Common myeloid progenitor, CD34-positive (primary cell): ENCODE measurements at regions not wholly inside any gene's neighbourhood (a gene's known extent, or its start where the extent isn't known, plus 50 kb on each side); places are given as distances from the start of the nearest gene placed in this dataset.

Source experiments
- CTCF ChIA-PET: fragments of 350-600 bp; sonication (Branson Sonifier 250); formaldehyde crosslinking; loops from one replicate; lab custom pipeline; 2021; ENCODE audit warnings: antibody characterized with exemption; lab: Charles Lee
- POLR2A ChIA-PET: fragments of 350-600 bp; sonication (Branson Sonifier 250); formaldehyde crosslinking; loops from one replicate; lab custom pipeline; 2021; ENCODE audit warnings: antibody characterized with exemption; lab: Charles Lee
- DNase-seq, 3 donors: peaks; one replicate each; pipeline versions ENCODE4 v3.0.0 to v3.0.0-alpha.2; 2013
- H3K27ac ChIP-seq, 2 experiments: 1 replicate in 1 of 2; 2 replicates in 1 of 2; pipeline ENCODE4 v1.7.0; 2013; ENCODE audit warnings: inconsistent platforms in 2 of 2, low read length in 2 of 2, mild to moderate bottlenecking in 2 of 2, low read depth in 1 of 2, moderate library complexity in 1 of 2; ENCODE audit not compliant: severe bottlenecking in 2 of 2, insufficient read depth in 1 of 2, poor library complexity in 1 of 2
- H3K27me3 ChIP-seq, 5 experiments: replicated peaks in 2 of 5; 1 replicate in 3 of 5; 2 replicates in 2 of 5; pipeline versions ENCODE4 v1.6.1 to v1.7.0; 2013; ENCODE audit warnings: low read length in 4 of 5, mild to moderate bottlenecking in 2 of 5, moderate library complexity in 2 of 5, inconsistent platforms in 1 of 5; ENCODE audit not compliant: insufficient read depth in 5 of 5, control insufficient read depth in 4 of 5
- H3K36me3 ChIP-seq, 4 experiments: 1 replicate in 2 of 4; 2 replicates in 2 of 4; pipeline versions ENCODE4 v1.6.1 to v1.7.0; 2013; ENCODE audit warnings: low read length in 3 of 4, control low read depth in 1 of 4, mild to moderate bottlenecking in 1 of 4; ENCODE audit not compliant: control insufficient read depth in 4 of 4, insufficient read depth in 4 of 4
- H3K4me1 ChIP-seq, 4 experiments: 1 replicate in 3 of 4; 2 replicates in 1 of 4; pipeline versions ENCODE4 v1.6.1 to v1.7.1; 2013; ENCODE audit warnings: low read length in 3 of 4, mild to moderate bottlenecking in 3 of 4, control low read depth in 1 of 4, inconsistent platforms in 1 of 4, moderate library complexity in 1 of 4; ENCODE audit not compliant: control insufficient read depth in 4 of 4, insufficient read depth in 4 of 4; ENCODE audit errors: control extremely low read depth in 1 of 4
- H3K4me3 ChIP-seq, 7 experiments: 1 replicate in 4 of 7; 2 replicates in 3 of 7; pipeline versions ENCODE4 v1.5.1 to v1.7.0; 2013; ENCODE audit warnings: mild to moderate bottlenecking in 7 of 7, low read length in 6 of 7, moderate library complexity in 6 of 7, inconsistent platforms in 2 of 7, low read depth in 2 of 7, control low read depth in 1 of 7; ENCODE audit not compliant: insufficient read depth in 4 of 7, control insufficient read depth in 1 of 7; ENCODE audit errors: extremely low read depth in 1 of 7
- H3K9me3 ChIP-seq, 5 experiments: 1 replicate in 4 of 5; 2 replicates in 1 of 5; pipeline versions ENCODE4 v1.6.1 to v1.7.1; 2013; ENCODE audit warnings: low read length in 4 of 5, mild to moderate bottlenecking in 2 of 5, inconsistent platforms in 1 of 5, low read depth in 1 of 5, moderate library complexity in 1 of 5; ENCODE audit not compliant: control insufficient read depth in 4 of 5, insufficient read depth in 2 of 5; ENCODE audit errors: control extremely low read depth in 1 of 5
- WGBS: methylation state at CpG from one replicate; pipeline ENCODE4 v1.1.5; 2013; ENCODE audit not compliant: insufficient coverage; 5-methylcytosine and 5-hydroxymethylcytosine counted together

- no peak overlapping the region for H3K4me3 ChIP-seq
- no peak overlapping the region for H3K27ac ChIP-seq
- no peaks in the 10 kb centered on the region for H3K9me3 ChIP-seq
- ChIA-PET POLR2A (no interaction called here), CTCF (interaction anchor here (0.9 to 1.2 kb wide), 3 partner anchors 17 to 257 kb away, joined by 3 to 4 read pairs (median 3); no protein-coding TSS in a partner anchor)
- WGBS, result 93% methylated on average over 1 of the region's 3 CpGs
- H3K36me3 ChIP-seq, result no peaks in the 10 kb centered on the region
- DNase-seq, result no peak
- no peaks in the 10 kb centered on the region for H3K27me3 ChIP-seq
- no peaks in the 10 kb centered on the region for H3K4me1 ChIP-seq
These were observed 71.9 kb downstream of the GPR88 start for GRCh38 chr1:100609849-100610248.

DNA sequence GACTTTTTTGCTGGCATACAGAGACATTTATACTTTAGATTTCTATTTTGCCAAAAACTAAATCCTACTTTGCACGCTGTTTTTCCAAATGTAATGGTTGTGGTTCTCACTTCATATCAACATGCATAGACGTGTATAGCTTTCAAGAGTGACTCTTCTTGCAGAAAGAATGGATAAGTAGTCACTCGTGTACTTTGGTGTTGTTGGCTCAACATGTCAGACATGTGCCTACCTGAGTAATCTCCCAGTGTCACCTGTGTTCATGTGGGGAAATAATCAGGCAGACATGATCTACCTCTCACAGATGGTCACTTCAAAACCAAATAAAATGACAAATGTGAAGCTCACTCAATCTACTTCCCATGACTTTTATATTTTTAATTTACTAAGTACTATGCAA, 73.1 kb downstream of the GPR88 start:
- Histone ChIP-seq H3K4me3 (no peak overlapping the region), H3K27ac (no peak overlapping the region), H3K4me1 (no peaks in the 10 kb centered on the region), H3K36me3 (no peaks in the 10 kb centered on the region), H3K9me3 (no peaks in the 10 kb centered on the region), H3K27me3 (no peaks in the 10 kb centered on the region)
- ChIA-PET POLR2A (no interaction called here), CTCF (no interaction called here)
- DNase-seq, result no peak
- 95% methylated on average over 3 of the region's 3 CpGs for WGBS

GRCh38 chr1:100612540-100612939, 74.6 kb downstream of the GPR88 start:
- no peaks in the 10 kb centered on the region for H3K36me3 ChIP-seq
- H3K4me1 ChIP-seq, result no peaks in the 10 kb centered on the region
- no peak overlapping the region for H3K4me3 ChIP-seq
- H3K9me3 ChIP-seq, result no peaks in the 10 kb centered on the region
- ChIA-PET CTCF (interaction anchor here (1.4 kb wide), 1 partner anchor 254 kb away, joined by 4 read pairs; no protein-coding TSS in a partner anchor), POLR2A (no interaction called here)
- DNase-seq, result no peak
- H3K27ac ChIP-seq, result no peak overlapping the region
- no peaks in the 10 kb centered on the region for H3K27me3 ChIP-seq
- whole genome bisulfite sequencing, result 90% methylated on average over 2 of the region's 3 CpGs

GRCh38 chr1:100613817-100614559, 76.0 kb downstream of the GPR88 start:
- H3K9me3 ChIP-seq, result no peaks in the 10 kb centered on the region
- 100% methylated on average over 2 of the region's 3 CpGs for WGBS
- ChIA-PET POLR2A (no interaction called here), CTCF (no interaction called here)
- H3K27ac ChIP-seq, result no peak overlapping the region
- no peaks in the 10 kb centered on the region for H3K36me3 ChIP-seq
- H3K4me1 ChIP-seq, result no peaks in the 10 kb centered on the region
- H3K4me3 ChIP-seq, result no peak overlapping the region
- DNase-seq, result no peak
- no peaks in the 10 kb centered on the region for H3K27me3 ChIP-seq

DNA sequence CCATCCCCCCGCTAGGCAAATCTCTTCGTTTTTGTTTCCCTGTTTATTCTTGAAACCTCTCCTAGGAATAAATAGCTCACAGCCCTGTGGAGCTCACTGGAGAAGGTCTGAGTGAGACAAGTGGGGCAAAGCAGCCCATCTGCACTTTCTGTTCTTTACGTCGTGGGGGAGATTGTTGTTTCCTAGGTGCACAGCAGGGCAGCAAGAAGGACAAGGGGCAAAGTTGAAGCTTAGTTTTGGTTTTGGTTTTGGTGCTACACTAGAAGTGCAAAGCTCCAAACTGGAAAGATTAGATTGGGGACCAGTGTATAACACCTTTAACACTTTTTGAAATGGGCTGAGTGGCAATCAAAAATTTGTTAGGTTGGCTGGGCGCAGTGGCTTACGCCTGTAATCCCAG, 76.6 kb downstream of the GPR88 start:
- Histone ChIP-seq H3K4me1 (no peaks in the 10 kb centered on the region), H3K36me3 (no peaks in the 10 kb centered on the region), H3K27me3 (no peaks in the 10 kb centered on the region), H3K9me3 (peaks cover 0 to 2% (median 0%) of the 10 kb centered on the region in 5 experiments), H3K4me3 (no peak overlapping the region), H3K27ac (no peak overlapping the region)
- no peak for DNase-seq
- ChIA-PET POLR2A (no interaction called here), CTCF (no interaction called here)
- 97% methylated on average over 4 of the region's 6 CpGs for WGBS

DNA sequence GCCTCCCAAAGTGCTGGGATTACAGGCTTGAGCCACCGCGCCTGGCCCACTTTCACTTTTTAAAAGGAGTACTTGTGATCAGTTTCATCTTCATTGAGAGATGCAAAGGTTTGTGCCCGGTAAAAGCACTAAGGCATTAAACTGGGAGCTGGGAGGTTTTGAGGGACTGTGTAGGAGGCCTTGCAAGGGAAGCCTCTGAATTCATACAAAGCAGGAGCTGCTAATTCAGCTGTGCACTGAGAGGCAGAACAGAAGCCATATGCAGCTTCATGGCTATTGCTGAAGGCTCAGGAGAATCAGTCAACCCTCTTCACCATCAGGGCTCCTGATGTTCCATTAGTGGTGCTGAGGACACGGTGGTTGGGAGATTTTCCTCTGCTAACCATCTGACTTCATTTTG, 77.7 kb downstream of the GPR88 start:
- CTCF ChIA-PET, result interaction anchor here (2.0 kb wide), 1 partner anchor 9 kb away, joined by 13 read pairs; no protein-coding TSS in a partner anchor
- no peak overlapping the region for H3K4me3 ChIP-seq
- H3K4me1 ChIP-seq, result no peaks in the 10 kb centered on the region
- no peaks in the 10 kb centered on the region for H3K36me3 ChIP-seq
- POLR2A ChIA-PET, result interaction anchor here (0.6 kb wide), 1 partner anchor 106 kb away, joined by 3 read pairs; no protein-coding TSS in a partner anchor
- DNase-seq, result no peak
- 100% methylated on average over 4 of the region's 4 CpGs for WGBS
- no peak overlapping the region for H3K27ac ChIP-seq
- no peaks in the 10 kb centered on the region for H3K27me3 ChIP-seq
- H3K9me3 ChIP-seq, result peaks cover 0 to 2% (median 0%) of the 10 kb centered on the region in 5 experiments

DNA sequence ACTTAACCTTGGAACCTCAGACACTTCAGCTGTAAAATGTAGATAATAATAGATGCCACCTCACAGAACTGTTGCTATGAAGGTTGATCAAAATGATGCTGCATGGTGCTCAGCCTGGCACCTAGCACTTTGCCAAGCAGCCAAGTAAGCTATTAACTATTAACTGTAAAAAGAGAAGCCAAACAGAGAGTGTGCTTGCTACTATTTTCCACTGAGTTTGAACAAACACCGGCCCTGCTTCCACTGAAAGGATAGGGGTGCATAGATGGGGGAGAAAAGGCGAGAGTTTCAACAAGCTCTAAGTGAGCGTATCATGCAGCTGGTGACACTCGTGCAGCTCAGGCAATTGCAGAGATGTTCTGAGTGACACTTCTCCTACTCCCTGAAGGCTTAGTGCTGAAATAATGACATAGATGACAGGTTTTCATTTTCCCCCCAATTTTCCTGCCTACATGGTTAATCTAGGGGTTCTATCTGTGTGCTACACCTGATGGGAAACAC, 78.2 kb downstream of the GPR88 start:
- H3K27ac ChIP-seq, result no peak overlapping the region
- ChIA-PET CTCF (interaction anchor here (2.0 kb wide), 1 partner anchor 10 kb away, joined by 13 read pairs; no protein-coding TSS in a partner anchor), POLR2A (no interaction called here)
- H3K4me3 ChIP-seq, result no peak overlapping the region
- no peak for DNase-seq
- no peaks in the 10 kb centered on the region for H3K27me3 ChIP-seq
- H3K36me3 ChIP-seq, result no peaks in the 10 kb centered on the region
- 100% methylated on average over 1 of the region's 4 CpGs for WGBS
- H3K9me3 ChIP-seq, result peaks cover 0 to 2% (median 0%) of the 10 kb centered on the region in 5 experiments
- H3K4me1 ChIP-seq, result no peaks in the 10 kb centered on the region
